Heart right ventricle (tissue), 16 donors: ENCODE measurements at regions not wholly inside any gene's neighbourhood (a gene's known extent, or its start where the extent isn't known, plus 50 kb on each side); places are given as distances from the start of the nearest gene placed in this dataset.

Experiments
- ATAC-seq, 8 donors: fragments of 200-7000 bp; cut with Tn5 transposase; one replicate each; pipeline ENCODE4 v1.9.1; 2020; ENCODE audit warnings: mild to moderate bottlenecking in 8 of 8, moderate library complexity in 8 of 8, moderate number of reproducible peaks in 1 of 8
- DNase-seq, 2 donors: peaks; one replicate each; pipeline ENCODE4 v3.0.0-alpha.2; 2020
- H3K27ac ChIP-seq, 10 donors: fragments of 200-600 bp; sonication (generic) in 2 of 10; one replicate each; pipeline versions ENCODE4 v1.5.0 to v1.8.0; 2020 to 2022; ENCODE audit warnings: mild to moderate bottlenecking in 3 of 10
- H3K27me3 ChIP-seq, 7 donors: fragments of 200-600 bp; one replicate each; pipeline ENCODE4 v1.8.0; 2021 to 2022; ENCODE audit warnings: mild to moderate bottlenecking in 2 of 7
- H3K36me3 ChIP-seq, 9 donors: fragments of 200-600 bp; sonication (generic) in 1 of 9; one replicate each; pipeline versions ENCODE4 v1.5.0 to v1.8.0; 2020 to 2022; ENCODE audit warnings: mild to moderate bottlenecking in 2 of 9
- H3K4me1 ChIP-seq, 9 donors: fragments of 200-600 bp; sonication (generic) in 1 of 9; one replicate each; pipeline versions ENCODE4 v1.5.0 to v1.8.0; 2020 to 2022; ENCODE audit warnings: mild to moderate bottlenecking in 4 of 9
- H3K4me3 ChIP-seq, 10 donors: fragments of 200-600 bp; sonication (generic) in 2 of 10; one replicate each; pipeline versions ENCODE4 v1.5.0 to v1.8.0; 2020 to 2022; ENCODE audit warnings: mild to moderate bottlenecking in 7 of 10, moderate library complexity in 2 of 10
- H3K9me3 ChIP-seq, 11 donors: fragments of 200-600 bp in 10 of 11; sonication (generic) in 2 of 11; one replicate each; pipeline versions ENCODE4 v1.5.0 to v1.8.0; 2013 to 2022; ENCODE audit warnings: mild to moderate bottlenecking in 2 of 11, control low read depth in 1 of 11, moderate library complexity in 1 of 11
- CTCF ChIP-seq, 9 donors: fragments of 200-600 bp; sonication (generic) in 2 of 9; IDR thresholded peaks; one replicate each; pipeline versions ENCODE4 v1.5.0 to v1.8.0; 2021 to 2022; ENCODE audit warnings: antibody characterized with exemption in 9 of 9, mild to moderate bottlenecking in 5 of 9, moderate library complexity in 1 of 9
- WGBS, 2 donors: extraction: QIAGEN DNeasy Blood & Tissue Kit; methylation state at CpG; one replicate each; pipeline ENCODE4 v1.1.7; 2013; ENCODE audit warnings: inconsistent platforms in 1 of 2; 5-methylcytosine and 5-hydroxymethylcytosine counted together
- intact Hi-C, 10 donors: fragments of 100-400 bp; cut with DNase I; formaldehyde crosslinking; loops; one replicate each; pipeline versions ENCODE4 v1.11.1 to v1.14.2; 2022
- donor health status: Arrhythmogenic right ventricular cardiomyopathy.
- donor health status: ischemic (EF 13 %, LVEDD 7.1; RV severe dilation, severe dysfunction).
- donor health status: healthy with polysubstance abuse.
- donor health status: DM: no; HTN: yes; CAD: no.
- donor health status: DM: no; HTN: no; CAD: no.
- donor health status: ischemic (EF 25% LVEDD 6.9; RV normal size, moderate dysfunction).
- donor health status: ischemic (EF 25% LVEDD 5.7; RV mildly dilated, moderate dysfunction).
- donor health status: healthy.
- donor health status: DM: yes; HTN: yes; CAD: no.
- donor health status: Ischemic cardiomyopathy.
- donor health status: ischemic (EF 35%, LVEDD 5.7; RV mildly dilated, moderate dysfunction).
- donor health status: nonischemic (EF 11% LVEDD 7.7; RV severe dilation, severe dysfunction).
- donor health status: DM: yes; HTN: yes; CAD: no.
- donor health status: PGD.
- donor health status: ischemic (EF 29% LVEDD 5.4; RV normal size, mild dysfunction).
- donor health status: nonischemic (EF 23%, LVEDD 6.1; RV moderate dilation, normal function).

- Histone ChIP-seq H3K36me3 (no peaks in the 10 kb centered on the region), H3K9me3 (no peaks in the 10 kb centered on the region), H3K4me3 (no peak overlapping the region), H3K27ac (no peak overlapping the region), H3K4me1 (no peaks in the 10 kb centered on the region), H3K27me3 (no peaks in the 10 kb centered on the region)
- intact Hi-C loops, result no loop called here
- no peak for DNase-seq
- ATAC-seq, result no peak
- TF ChIP-seq CTCF (IDR thresholded peaks at IDR 0.05), result no peak
Measured at GRCh38 chr7:41793556-41793955, 90.7 kb upstream of the INHBA start.

- TF ChIP-seq CTCF (IDR thresholded peaks at IDR 0.05), result no peak
- DNase-seq (no peak), ATAC-seq (no peak)
- H3K27ac ChIP-seq, result no peak overlapping the region
- WGBS, 2 donors, result 95% methylated on average over 5 of the region's 5 CpGs
- no peaks in the 10 kb centered on the region for H3K27me3 ChIP-seq
- intact Hi-C loops, result no loop called here
- peaks cover 0 to 1% (median 0%) of the 10 kb centered on the region in 9 donors for H3K4me1 ChIP-seq
- H3K4me3 ChIP-seq, result no peak overlapping the region
- no peaks in the 10 kb centered on the region for H3K9me3 ChIP-seq
- no peaks in the 10 kb centered on the region for H3K36me3 ChIP-seq
Measured at GRCh38 chr7:41792120-41792519, 89.2 kb upstream of the INHBA start.

- peaks cover 0 to 11% (median 0%) of the 10 kb centered on the region in 9 donors for H3K4me1 ChIP-seq
- ATAC-seq (no peak), DNase-seq (no peak)
- H3K27ac ChIP-seq, result no peak overlapping the region
- H3K36me3 ChIP-seq, result no peaks in the 10 kb centered on the region
- H3K4me3 ChIP-seq, result no peak overlapping the region
- no peaks in the 10 kb centered on the region for H3K9me3 ChIP-seq
- H3K27me3 ChIP-seq, result no peaks in the 10 kb centered on the region
- no peak for TF ChIP-seq CTCF (IDR thresholded peaks at IDR 0.05)
- 71 to 77% methylated on average over 3 of the region's 3 CpGs for WGBS, 2 donors
- intact Hi-C loops, result no loop called here
Measured at GRCh38 chr7:41788556-41788955, 85.7 kb upstream of the INHBA start.

GRCh38 chr7:41787651-41788350, 84.9 kb upstream of the INHBA start:
- WGBS, 2 donors, result 73 to 79% methylated on average over 2 of the region's 2 CpGs

More at GRCh38 chr7:41787651-41788350, 84.9 kb upstream of the INHBA start:
- DNase-seq (no peak), ATAC-seq (no peak)
- Histone ChIP-seq H3K27me3 (no peaks in the 10 kb centered on the region), H3K4me3 (no peak overlapping the region), H3K4me1 (peaks cover 0 to 11% (median 0%) of the 10 kb centered on the region in 9 donors), H3K9me3 (no peaks in the 10 kb centered on the region), H3K27ac (no peak overlapping the region), H3K36me3 (no peaks in the 10 kb centered on the region)
- intact Hi-C loops, result no loop called here
- no peak for TF ChIP-seq CTCF (IDR thresholded peaks at IDR 0.05)
